GM19455 (cell line): ENCODE measurements at regions not wholly inside any gene's neighbourhood (a gene's known extent, or its start where the extent isn't known, plus 50 kb on each side); places are given as distances from the start of the nearest gene placed in this dataset.
"Not testable (repeated sequence)": the region's sequence is repeated elsewhere in the genome, so short reads cannot be mapped to it uniquely, and the experiment has no call there.

ENCODE experiments used
- ATAC-seq: cut with Tn5 transposase; IDR thresholded peaks from one replicate; pipeline ENCODE4 v1.9.1; 2021; ENCODE audit not compliant: unreplicated experiment

DNA sequence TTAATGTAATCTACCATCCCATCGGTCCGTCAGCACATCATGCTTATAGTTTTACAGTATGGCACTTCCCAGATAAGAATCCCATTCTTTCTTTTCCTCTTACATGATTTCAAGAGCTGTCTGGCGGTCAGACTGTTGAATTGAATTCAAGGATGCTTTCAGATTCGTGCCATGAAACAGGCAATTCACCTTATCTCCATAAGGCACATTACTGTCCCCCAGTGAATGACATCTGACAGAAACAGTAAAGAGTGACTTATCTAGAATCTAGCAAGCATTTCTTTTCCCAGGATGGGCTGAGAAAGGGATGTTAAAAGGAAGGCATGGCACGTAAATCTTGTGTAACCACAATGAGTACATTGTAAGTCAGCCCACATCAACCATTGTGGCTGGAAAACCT is 61.1 kb upstream of the SEM1 start:
- no peak for ATAC-seq

DNA sequence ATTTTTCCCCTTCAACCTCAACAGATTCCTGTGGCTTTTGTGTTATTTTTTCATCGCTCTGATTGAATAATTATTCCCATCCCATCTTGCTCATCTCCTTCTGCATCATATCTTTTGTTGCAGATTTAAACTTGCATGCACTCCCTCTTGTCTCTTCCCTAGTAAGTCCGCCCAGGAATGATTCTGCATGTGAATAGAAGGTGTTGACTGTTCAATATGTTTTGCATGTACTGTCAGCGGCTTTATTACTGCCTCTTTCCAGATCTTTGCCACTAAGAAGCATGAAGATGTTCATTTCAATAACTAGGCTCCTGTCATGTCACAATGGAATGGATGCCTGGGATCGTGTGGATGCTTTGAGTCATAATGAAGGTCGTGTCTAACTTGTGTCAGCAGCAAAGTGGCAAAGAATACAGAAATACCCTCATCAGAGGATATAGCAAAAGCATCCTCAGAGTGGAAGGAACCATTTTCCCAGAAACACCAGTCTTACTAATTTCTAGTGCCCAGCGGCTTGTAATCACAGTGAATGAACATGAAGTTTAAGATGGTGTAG is 62.6 kb upstream of the SEM1 start:
- no peak for ATAC-seq

DNA sequence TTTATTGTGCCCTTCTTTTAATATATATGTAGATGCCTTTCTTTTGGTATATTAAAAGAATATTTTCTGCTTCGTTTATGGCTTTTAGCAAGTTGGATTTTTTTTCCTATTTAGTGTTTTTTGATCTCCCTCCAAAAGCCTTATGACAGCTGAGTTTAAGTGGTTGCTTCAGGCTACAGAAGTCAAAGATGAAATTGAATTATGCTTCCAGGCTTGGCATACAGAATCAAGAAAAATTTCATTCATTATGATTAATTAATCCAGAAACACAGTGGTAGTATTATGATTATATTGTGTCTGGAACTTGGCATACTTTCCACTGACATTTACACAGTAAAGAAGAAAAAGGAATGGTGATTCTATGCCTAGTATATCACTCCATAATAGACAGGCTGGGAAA is 63.8 kb upstream of the SEM1 start:
- no peak for ATAC-seq

DNA sequence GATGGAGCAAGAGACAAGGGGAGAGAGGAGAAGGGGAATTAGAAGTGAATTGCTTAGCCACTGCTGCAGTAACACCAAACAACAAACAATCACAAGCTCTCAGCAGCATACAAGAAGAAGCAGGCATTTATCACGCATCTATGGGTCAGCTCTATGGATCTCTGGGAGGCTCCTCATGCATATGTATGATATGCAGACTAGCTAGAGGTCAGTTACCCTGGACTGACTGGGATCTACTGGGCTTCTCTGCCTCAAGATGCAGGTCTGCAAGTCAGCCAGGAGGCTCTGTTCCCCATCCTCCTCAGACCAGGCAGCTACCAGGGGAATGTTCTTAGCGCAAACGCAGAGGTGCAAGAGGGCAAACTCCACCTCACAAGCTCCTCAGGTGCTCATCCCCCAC is 64.7 kb upstream of the SEM1 start:
- no peak for ATAC-seq

DNA sequence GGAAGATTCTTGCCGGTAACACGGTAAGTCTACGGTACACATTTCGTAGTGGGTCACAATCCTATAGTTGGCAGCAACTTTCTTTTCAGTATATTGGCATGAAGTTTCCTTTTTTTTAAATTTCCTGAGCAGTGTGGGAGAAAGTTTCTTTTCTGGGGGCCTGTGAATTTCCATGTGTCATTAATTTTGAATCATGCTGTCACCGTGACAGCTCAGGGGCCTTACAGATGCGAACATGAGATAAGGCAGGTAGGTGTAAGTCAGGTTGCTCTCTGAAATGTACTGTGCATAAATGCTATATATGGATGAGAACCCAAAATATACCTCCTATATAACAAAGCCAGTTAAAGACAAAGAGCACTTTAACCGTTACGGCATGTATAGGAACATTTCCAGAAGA is 65.4 kb upstream of the SEM1 start:
- ATAC-seq: no peak

DNA sequence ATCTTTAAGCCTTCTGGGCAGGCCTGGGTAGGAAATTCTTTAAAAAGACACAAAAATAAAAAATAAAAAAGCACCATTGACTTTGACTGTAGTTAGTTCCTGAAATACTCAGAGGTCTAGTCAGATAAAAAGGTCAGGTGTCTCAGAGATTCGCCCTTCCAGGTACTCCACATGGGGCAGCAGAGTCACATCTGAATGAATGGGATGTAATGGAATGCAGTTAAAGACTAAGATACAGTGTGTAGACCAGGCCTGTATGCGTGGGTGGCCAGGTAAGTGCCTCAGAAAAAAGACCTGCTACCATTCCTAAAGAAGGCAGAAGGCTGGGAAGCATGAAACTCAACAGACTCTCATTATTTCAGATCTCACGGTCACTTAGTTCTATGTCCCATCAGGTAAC is 68.6 kb upstream of the SEM1 start:
- no peak for ATAC-seq

DNA sequence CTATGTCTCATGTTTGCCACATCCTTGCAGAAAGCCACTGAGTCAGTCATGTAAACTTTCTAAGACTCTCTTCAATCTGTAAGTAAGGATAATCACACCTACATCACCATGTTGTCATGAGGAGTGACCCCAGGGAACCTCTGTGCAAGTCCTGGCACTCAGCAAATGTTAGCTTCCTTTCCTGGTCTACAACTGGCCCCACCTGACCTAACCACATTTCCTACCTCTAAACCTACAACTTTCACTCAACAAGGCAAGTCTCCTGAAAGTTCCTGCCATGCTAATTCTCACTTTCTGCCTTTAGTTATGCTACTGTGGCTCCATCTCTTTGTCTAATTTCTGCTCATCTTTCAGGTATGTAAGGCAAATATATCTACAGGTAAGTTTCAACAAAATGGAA is 72.3 kb upstream of the SEM1 start:
- ATAC-seq: no peak

DNA sequence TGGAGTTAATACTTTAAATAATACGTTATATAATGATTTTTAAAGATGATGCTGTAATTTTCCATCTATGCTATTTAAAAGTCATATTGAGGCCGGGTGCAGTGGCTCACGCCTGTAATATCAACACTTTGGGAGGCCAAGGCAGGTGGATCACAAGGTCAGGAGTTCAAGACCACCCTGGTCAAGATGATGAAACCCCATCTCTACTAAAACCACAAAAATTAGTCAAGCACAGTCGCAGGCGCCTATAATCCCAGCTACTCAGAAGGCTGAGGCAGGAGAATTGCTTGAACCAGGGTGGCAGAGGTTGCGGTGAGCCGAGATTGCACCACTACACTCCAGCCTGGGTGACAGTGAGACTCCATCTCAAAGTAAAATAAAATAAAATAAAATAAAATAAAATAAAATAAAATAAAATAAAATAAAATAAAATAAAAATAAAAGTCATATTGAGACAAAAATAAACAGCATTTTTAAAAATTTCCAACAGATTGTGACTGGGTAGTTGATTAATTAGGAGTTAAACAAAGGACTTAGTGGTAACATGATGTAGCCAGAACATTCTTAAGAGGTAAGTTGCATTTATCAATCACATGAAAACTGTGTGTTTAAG is 73.1 kb upstream of the SEM1 start:
- not testable (repeated sequence) for ATAC-seq

DNA sequence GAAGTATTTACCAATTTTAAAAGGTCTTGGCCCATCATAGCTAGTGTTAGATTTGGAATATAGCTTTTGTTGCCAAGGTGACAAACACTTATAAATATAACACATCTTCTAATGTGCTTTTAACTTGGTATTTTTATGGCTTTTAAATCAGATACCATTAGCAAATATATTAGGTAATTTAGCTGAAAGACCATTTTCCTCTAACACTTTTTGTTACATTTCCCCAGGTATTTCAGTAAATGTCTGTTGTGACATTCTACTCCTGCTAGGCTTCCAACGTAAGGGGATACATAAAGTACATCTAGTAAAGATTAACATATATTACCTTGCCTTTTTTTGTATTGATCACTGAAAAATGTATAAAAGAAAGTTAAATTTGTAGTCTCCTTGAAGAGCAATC is 75.0 kb upstream of the SEM1 start:
- ATAC-seq: no peak

DNA sequence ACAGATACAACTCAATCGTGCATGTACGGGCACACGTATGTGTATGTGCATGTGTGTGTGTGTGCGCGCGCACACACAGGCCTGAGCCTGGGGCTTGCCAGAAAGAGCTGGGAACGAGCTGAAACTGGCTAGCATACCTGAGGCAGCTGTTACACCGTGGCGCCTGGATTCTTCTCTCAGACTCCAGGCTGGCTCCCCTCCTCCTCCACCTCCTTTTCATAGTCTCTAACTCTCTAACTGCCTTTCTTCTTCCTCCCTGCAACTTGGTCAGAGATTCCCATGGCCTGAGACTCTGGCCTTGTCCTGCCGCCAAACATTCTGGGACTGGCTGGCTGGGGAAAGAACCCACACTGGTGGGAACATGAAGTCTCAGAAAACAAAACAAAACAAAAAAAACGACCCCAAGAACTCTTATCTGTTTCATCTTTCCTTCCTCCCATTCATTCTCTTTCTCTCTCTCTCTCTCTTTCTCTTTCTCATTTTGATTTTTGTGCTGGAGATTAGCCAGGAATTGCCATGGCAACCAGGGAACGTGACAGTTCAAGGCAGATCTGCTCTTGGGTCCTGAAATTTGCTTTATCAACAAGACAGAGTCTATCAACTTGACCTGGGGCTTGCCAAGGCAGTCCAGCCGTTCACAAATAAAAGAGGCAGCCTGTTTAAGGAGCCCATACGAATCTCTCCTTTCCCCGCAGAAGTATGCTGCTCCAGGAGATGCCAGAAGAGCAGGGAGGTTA is 76.8 kb upstream of the SEM1 start:
- no peak for ATAC-seq

DNA sequence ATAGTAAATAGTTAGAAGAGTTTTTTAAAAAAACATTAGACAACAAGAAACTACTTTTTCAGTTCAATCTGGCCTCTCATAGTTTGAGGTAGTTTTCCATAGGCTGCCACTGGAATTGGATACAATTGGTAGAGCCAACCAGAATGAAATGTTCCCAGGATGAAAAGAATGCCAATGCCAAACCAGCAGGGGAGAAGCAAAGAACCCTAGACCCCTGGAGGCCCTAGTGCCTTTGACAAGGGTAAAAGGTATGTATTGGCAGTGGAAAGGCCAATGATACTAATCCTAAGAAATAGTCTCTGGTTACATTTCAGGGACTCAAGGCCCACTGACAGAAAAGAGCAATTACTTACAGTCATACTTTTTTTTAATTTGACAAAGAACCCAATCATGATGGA is 77.4 kb upstream of the SEM1 start:
- no peak for ATAC-seq

DNA sequence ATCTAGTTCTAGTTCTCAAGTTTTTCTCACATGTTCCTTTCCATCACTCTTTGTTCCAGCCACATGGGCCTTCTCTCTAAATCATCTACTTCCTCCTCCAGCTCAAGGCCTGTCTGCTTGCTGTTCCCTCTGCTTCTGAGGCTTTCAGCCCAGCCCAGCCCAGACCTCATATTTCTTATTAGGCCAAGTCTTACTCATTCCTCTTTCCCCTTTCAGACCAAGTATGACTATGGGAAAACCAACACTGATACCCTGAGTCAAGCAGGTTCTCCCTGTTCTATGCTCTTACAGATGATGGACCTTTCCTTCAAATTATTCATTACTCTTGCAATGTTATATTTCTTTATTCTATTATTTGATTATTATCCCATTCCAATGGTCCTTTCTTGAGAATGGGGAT is 80.3 kb upstream of the SEM1 start:
- ATAC-seq: no peak

DNA sequence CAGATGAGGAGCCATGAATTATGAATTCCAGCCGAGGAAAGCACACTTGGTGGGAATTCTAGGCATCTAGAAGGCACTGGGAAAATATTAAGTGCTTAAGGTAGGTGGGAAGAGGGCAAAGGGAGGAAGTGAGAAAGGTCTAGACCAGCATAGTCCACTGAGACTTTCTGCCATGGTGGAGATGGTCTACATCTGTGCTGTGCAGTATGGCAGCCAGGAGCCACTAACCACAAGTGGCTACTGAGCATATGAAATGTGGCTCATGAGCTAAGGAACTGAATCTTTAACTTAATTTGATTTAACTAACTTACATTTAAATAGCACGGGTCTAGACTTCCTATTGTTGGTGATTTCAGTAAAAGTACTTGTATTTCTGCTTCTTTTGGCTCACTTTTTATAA is 82.5 kb upstream of the SEM1 start:
- ATAC-seq: no peak

DNA sequence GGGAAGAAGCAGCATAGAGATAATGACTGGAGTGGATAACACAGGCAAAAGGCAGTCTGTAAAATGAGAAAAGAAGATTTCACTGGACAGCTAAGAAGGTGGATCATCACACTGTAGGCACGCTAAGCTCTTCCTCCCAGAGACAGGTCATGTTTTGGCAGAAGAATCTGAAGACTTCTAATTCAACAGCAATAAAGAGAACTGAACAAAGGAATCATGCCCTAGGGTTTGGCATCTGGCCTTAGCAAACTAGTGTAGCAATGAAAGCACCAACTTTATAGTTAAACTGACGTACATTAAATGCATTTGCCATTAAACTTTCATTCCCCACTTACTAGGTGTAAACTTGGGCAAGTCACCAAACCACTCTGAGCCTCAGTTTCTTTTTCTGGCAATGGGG is 84.4 kb upstream of the SEM1 start:
- no peak for ATAC-seq

DNA sequence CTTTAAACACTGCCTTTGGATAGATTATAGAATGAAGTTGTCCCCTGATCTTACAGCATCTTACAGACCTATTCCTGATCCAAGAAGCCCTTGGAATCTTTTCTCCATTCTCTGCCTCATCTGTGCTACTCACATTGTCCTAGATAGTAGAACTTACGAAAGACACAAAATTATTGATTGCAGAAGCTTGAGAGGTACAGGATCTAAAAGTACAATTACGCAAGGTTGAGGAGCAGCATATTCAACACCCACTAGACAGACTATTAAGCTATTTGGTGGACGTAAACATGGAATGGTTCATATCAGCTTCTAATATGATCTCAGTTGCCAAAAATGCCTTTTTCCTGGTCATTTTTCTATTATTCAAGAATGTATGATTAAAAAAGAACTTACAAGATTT is 90.5 kb upstream of the SEM1 start:
- no peak for ATAC-seq

DNA sequence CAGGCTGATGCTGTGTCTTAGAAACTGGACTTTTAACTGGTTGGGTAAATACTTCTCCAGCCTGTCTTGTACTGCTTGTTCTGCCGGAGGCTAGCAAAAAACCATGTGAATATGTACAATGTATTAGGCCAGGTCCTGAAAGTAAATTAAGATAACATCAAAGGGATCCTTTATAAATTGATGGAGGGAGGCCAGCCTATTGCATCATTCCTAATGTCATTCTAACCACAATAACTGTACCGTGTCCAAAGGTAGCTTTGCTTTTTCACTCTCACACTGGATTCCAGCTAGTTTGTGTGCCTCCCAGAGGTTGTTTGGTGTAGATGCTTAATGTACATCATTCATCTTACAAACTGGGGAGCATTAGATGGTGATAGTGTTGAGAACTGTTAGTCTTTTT is 91.2 kb upstream of the SEM1 start:
- no peak for ATAC-seq

DNA sequence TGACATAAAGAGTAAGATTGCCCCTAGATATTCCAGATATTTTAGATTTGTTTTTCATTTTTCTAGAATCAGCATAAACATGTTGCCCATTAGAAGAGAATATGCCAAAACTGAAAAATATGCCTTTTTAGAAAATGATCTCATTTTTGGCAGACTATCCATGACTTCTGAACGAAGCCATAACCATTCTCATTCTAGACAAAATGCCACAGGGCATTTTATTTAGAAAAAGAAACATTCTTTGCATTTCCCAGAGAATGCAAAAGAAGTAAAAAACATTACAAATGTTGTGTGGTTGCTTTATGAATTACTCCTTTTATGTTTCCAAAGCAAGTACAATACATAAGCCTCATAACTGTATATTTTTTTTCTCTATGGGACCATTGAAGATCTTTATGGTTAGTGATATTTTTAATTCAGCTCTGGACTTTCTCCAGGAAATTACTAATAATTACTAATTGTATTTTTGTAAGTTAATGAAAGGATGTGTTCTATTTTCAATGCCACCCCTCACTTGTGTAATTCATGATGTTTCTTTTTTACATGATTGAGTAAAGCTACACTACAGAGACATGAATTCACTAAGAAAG is 109.6 kb upstream of the SEM1 start:
- ATAC-seq: no peak

DNA sequence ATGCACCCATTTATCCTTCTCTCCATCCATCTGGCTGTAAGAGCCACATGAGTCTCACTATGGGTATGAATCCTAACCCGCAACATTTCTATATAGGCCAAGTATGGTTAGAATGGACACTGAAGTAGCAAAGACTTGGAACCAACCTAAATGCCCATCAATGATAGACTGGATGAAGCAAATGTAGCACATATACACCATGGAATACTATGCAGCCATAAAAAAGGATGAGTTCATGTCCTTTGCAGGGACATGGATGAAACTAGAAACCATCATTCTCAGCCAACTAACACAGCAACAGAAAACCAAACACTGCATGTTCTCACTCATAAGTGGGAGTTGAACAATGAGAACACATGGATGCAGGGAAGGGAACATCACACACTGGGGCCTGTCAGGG is 111.5 kb upstream of the SEM1 start:
- ATAC-seq: not testable (repeated sequence)

DNA sequence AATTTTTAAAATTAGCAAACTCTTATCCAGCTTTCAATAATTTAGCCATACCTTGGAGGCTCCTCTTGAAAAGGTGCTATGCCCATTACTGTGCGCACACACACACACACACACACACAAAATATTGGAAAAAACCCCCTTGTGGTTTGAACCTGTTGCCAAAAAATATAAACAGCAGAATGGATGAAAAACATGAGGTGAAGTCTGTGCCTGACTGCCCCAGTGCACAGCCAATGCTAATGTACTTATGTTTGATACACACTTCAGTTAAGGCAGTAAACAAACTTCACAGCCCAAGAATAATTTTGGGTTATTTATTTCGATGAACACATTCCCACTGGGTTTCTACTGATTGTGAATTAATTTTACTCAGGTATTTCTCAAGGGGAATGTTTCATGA is 113.2 kb upstream of the SEM1 start:
- ATAC-seq: no peak

DNA sequence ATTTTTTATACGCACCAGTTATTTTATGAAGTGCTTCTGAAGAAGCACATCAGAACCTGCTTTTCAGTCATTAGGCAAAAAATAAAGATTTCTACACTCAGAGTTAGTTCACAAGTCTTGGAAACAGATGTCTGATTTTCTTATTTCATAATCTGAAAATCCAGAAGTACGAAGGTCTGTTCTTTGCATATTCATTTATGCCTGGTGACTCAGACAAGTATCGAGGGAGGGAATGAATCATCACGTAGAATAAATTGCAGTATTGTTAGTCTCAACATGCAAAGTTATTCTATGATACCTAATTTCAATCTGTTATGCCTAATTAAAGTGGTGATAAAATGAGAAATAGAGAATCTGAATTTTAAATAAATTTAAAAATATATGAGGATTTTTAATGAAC is 113.6 kb upstream of the SEM1 start:
- ATAC-seq: no peak

DNA sequence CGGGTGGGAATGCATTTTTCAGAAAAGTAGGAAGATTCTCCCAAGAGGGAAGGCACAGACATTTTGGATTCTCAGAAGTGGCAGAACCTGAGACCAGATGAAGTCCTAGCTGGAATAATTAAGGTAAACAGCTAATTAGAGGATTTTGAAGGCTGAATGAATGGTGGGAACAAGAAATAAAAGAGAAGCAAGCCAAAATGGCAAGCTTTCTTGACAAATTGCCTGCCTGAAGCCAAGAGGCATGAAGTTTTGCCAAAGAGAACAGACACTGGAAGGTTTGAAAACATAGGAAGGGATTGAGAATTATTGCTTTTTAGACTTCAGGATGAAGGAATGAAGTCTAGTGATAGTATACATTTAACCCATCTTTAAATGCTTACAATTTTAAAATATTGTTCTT is 115.0 kb upstream of the SEM1 start:
- no peak for ATAC-seq

DNA sequence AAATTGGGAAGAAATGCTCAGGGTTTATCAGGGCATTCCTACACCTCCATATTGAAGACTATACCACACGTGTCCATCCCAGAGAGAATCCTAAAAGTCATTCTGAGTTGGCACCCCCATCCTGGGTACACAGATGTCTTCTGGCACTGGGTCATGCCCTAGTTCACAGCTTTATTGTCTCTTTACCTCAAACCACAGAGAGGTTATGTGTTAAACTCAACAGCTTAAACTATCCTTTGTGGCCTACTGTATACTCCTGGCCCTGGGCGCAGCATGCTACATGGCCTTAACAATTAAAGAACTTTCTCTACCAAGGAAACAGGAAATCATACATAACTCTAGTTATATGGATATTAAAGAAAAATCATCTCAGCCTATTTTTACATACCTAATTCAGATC is 115.6 kb upstream of the SEM1 start:
- ATAC-seq: no peak
